ENCODE measurements at regions not wholly inside any gene's neighbourhood (a gene's known extent, or its start where the extent isn't known, plus 50 kb on each side); places are given as distances from the start of the nearest gene placed in this dataset.
"Not testable (repeated sequence)": the region's sequence is repeated elsewhere in the genome, so short reads cannot be mapped to it uniquely, and the experiment has no call there.

GRCh38 chr3:35065891-35066290 is 573.4 kb upstream of the ARPP21 start:
- no peak for DNase-seq

DNA sequence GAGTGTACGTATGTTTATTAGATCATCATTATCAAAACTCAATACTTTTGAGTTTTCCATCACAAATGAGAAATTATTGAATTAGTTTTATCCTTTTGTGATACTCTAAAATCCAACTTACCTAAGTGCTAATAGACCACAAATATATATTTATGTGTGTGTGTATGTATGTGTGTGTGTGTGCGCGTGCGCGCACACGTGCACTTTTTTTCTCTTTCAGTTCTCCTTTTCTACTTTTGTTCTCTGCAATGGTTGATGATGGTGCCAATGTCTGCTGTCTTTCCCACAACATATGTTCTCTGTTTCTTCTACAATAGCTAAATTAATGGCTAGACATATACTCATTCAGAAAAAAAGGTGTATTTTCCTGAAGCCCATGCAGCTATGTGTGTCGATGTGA is 571.6 kb upstream of the ARPP21 start:
- no peak for DNase-seq

DNA sequence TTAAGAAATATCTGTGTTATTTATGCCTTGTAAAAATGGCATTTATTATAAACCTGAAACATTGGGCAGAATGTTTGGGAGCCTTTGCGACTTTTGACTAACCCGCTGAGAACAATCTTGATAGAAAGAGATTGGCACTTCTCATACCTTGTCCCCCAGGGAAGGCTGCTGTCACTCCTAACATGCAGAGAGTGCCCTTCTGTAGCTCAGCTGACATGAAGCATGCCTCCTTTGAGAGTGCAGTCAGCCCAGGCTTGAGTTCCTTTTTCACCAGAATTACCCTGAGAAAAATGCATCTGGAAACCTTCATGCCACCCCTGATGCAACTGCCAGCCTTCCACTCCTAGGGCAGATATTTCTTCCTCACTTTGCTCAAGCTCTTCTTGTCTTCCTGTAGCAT is 569.2 kb upstream of the ARPP21 start:
- no peak for DNase-seq

GRCh38 chr3:35071772-35072171 is 567.6 kb upstream of the ARPP21 start:
- DNase-seq = no peak

DNA sequence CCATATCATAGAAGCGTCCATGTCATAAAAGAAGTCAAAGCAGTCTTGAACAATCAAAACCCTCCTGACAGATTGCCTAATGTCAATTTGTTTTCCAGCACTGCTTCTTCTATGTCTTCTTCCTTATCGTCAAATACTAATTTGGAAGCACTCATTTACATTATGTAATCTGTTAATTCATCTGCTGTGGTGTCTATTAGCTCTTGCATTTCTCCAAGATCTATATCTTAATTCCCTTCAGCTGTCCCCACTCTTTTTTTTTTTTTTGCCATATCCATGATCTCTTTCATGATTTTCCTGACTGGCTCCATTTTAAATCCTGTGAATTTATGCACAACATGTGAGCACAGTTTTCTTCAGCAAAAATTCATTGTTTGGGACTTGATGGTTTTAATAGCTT is 560.5 kb upstream of the ARPP21 start:
- DNase-seq = no peak

- no peak for DNase-seq
These were observed 559.9 kb upstream of the ARPP21 start for GRCh38 chr3:35079403-35079802.

DNA sequence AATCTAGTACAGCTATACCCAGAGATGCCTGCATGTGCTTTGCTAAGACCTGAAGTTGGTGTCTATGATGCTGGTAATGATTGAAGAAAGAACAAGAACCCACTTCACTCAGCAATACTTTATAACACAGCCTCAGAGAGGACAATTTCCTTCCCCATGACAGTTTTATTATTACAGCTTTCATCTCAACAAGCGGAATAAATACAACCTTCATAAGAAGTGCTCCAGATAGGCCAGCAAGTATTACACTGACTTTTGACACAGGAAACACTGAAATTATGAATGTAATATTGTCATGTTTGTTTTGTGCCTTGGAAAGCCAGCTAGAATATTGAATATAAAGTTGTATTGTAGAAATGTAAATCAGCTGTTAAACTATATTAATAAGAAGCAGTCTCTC is 557.4 kb upstream of the ARPP21 start:
- DNase-seq = no peak

DNA sequence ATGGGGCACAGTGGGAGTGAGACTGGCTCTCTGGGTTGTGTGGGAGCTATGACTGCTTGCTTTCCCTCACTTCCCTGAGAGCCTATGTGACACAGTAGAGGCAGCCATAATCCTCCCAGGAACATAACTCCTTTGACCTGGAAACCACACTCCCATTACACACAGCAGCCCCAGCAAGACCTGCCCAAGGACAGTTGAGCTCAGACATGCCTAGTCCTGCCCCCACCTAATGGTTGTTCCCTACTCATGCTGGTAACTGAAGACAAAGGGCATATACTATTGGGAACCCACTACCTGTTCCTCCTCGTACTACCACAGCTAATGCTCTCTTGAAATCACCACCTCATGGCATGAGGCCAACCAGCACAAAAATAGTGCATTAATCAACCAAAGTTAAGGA is 550.4 kb upstream of the ARPP21 start:
- DNase-seq = no peak

GRCh38 chr3:35114686-35115085 is 524.6 kb upstream of the ARPP21 start:
- DNase-seq = no peak

GRCh38 chr3:35120026-35120425 is 519.3 kb upstream of the ARPP21 start:
- no peak for DNase-seq

DNA sequence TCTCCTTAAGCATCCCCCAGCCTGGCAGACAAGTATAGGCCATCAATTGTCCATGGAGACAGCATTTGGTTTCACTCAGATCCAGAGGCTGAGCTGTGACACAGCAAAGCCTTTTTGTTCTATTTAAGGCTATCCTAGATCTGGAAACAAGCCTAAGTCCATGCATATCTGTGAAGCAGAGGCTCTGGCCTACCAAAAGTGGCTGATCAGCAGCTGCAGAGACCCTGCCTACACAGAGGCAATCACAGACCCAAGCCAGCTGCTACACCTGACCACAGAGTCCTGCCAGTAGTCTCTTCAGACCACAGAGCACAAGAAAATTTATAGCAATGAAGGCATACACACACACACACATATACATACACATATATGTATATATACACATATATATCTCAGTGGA is 501.7 kb upstream of the ARPP21 start:
- no peak for DNase-seq

GRCh38 chr3:35141406-35141805 is 497.9 kb upstream of the ARPP21 start:
- no peak for DNase-seq

GRCh38 chr3:35144011-35144410 is 495.3 kb upstream of the ARPP21 start:
- DNase-seq = no peak

DNA sequence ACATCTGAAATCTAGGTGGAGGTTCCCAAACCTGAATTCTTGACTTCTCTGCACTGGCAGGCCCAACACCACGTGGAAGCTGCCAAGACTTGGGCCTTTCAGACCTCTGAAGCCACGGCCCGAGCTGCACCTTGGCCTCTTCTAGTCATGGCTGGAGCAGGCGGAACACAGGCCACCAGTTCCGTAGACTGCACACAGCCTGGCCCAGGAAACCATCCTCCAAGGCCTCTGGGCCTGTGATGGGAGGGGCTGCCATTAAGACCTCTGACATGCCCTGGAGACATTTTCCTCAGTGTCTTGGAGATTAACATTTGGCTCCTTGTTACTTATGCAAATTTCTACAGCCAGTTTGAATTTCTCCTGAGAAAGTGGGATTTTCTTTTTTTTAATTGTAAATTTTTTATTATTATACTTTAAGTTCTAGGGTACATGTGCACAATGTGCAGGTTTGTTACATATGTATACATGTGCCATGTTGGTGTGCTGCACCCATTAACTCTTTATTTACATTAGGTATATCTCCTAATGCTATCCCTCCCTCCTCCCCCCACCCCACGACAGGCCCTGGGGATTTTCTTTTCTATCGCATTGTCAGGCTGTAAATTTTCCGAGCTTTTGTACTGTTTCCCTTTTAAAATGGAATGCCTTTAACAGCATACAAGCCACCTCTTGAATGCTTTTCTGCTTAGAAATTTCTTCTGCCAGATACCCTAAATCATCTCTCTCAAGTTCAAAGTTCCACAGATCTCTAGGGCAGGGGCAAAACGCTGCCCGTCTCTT is 492.9 kb upstream of the ARPP21 start:
- not testable (repeated sequence) for DNase-seq

- no peak for DNase-seq
These were observed 455.2 kb upstream of the ARPP21 start for GRCh38 chr3:35183927-35184675.

DNA sequence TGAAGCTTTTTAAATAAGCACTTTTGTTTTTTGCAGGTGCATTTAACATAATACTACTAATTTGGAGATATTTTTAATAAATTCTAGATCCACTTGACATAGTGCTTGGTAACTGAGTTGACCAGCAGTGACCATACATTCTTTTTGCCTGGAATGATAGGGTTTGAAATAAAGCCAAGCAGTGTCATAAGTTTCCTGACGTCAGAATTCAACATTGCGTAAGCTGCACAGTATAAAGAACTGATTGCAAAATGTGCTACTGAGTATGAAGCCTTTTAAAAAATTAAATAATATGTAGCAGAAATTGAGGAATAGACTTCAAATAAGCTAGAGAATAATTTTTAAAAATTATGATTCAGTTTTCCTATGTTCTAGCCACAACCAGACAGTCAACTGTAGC is 454.6 kb upstream of the ARPP21 start:
- DNase-seq = no peak

DNA sequence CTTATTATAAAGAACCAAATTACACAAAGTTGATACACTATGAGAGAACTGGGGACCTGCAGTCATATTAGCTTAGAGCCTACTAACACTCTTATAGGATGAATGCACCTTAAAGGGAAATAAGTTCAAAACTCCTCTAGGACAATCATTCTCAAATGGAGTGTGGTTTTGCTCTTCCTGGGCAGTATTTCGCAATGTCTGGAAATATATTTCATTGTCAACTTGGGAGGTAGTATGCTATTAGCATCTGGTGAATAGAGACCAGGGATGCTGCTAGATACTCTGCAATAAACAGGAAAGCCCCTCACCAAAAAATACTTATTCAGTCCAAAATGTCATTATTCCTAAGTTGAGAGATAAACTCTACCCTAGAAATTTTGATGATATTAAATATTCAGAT is 451.4 kb upstream of the ARPP21 start:
- DNase-seq = no peak

GRCh38 chr3:35194666-35195065 is 444.7 kb upstream of the ARPP21 start:
- DNase-seq = no peak

GRCh38 chr3:35198857-35199256 is 440.5 kb upstream of the ARPP21 start:
- no peak for DNase-seq

GRCh38 chr3:35200056-35200455 is 439.3 kb upstream of the ARPP21 start:
- DNase-seq = peak; percentile 0

DNA sequence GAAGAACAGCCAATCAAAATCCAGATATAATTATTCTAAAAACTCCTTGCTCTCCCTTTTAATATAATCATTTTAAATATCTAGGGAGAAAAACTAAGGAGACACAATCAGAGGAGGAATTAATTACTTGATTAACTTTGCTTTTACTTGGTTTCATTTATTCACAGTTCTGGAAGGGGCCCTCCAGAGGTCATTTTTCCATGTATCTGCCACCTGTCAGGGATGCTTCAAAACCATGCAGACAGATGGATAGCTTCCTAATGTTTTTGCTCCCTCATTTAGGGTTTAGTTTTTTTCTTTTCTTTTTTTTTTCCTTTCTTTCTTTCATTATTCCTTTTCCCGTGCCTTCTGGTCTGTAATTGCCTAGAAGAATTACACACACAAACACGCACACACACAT is 438.1 kb upstream of the ARPP21 start:
- no peak for DNase-seq

GRCh38 chr3:35215525-35216500 is 423.5 kb upstream of the ARPP21 start:
- DNase-seq = no peak

DNA sequence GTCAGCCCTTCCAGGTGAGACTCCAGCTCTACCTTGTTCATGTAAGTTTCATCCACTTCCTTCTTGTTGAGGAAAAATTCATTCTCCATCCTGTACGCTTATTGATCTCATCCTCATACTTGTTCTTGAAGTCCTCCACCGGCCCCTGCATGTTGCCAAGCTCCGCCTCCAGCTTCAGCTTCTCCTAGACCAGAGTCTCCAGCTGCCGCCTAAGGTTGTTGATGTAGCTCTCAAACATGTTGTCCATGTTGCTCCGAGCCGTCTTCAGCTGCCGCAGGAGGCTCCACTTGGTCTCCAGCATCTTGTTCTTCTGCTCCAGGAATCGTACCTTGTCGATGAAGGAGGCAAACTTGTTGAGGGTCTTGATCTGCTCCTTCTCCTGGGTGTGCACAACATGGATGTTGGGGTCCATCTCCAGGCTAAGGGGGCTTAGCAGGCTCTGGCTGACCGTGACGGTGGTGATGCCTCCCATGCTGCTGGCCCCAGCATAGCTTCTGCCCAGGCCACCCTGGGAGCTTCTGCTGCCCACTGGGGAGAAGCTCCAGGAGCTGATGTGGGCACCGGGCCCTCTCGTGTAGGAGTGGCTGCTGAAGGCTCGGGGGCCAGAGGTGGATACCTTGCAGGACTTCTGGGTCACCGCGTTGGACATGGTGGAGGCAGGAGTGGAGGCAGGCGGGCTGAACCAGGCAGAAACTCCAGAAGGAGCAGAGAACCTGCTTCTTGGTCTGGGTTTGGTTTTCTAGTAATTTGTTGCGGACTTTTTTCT is 422.6 kb upstream of the ARPP21 start:
- no peak for DNase-seq
